DMS153 (cell line): ENCODE measurements at regions not wholly inside any gene's neighbourhood (a gene's known extent, or its start where the extent isn't known, plus 50 kb on each side); places are given as distances from the start of the nearest gene placed in this dataset.

Experiments
- DNase-seq: peaks from one replicate; lab custom pipeline; 2025; lab: John Stamatoyannopoulos, UW

GRCh38 chr6:170083236-170084051 lies 207.4 kb downstream of the DLL1 start:
- no peak for DNase-seq

- DNase-seq, result no peak
Measured at GRCh38 chr6:170082531-170083187, 208.2 kb downstream of the DLL1 start.

- DNase-seq, result no peak
Measured at GRCh38 chr6:170082067-170082466, 208.8 kb downstream of the DLL1 start.

GRCh38 chr6:170081556-170081955 lies 209.3 kb downstream of the DLL1 start:
- no peak for DNase-seq

GRCh38 chr6:170080828-170081371 lies 210.0 kb downstream of the DLL1 start:
- peak; percentile 60 for DNase-seq

GRCh38 chr6:170080169-170080827 lies 210.6 kb downstream of the DLL1 start:
- no peak for DNase-seq

GRCh38 chr6:170076466-170077165 lies 214.3 kb downstream of the DLL1 start:
- DNase-seq, result no peak

- no peak for DNase-seq
Measured at GRCh38 chr6:170075659-170076223, 215.1 kb downstream of the DLL1 start.

GRCh38 chr6:170074907-170075306 lies 216.0 kb downstream of the DLL1 start:
- no peak for DNase-seq

GRCh38 chr6:170074435-170074834 lies 216.4 kb downstream of the DLL1 start:
- DNase-seq, result no peak

GRCh38 chr6:170073846-170074245 lies 217.0 kb downstream of the DLL1 start:
- no peak for DNase-seq

- no peak for DNase-seq
Measured at GRCh38 chr6:170072246-170072645, 218.6 kb downstream of the DLL1 start.

GRCh38 chr6:170069611-170070010 lies 221.3 kb downstream of the DLL1 start:
- DNase-seq, result no peak

- DNase-seq, result no peak
Measured at GRCh38 chr6:170068496-170068895, 222.4 kb downstream of the DLL1 start.

- no peak for DNase-seq
Measured at GRCh38 chr6:170067923-170068360, 222.9 kb downstream of the DLL1 start.

- DNase-seq, result no peak
Measured at GRCh38 chr6:170067181-170067641, 223.7 kb downstream of the DLL1 start.

GRCh38 chr6:170066679-170067078 lies 224.2 kb downstream of the DLL1 start:
- no peak for DNase-seq

- DNase-seq, result no peak
Measured at GRCh38 chr6:170063851-170064602, 226.9 kb downstream of the DLL1 start.

GRCh38 chr6:170063431-170063830 lies 227.4 kb downstream of the DLL1 start:
- no peak for DNase-seq

GRCh38 chr6:170062915-170063241 lies 228.0 kb downstream of the DLL1 start:
- DNase-seq, result no peak
